ENCODE measurements at regions not wholly inside any gene's neighbourhood (a gene's known extent, or its start where the extent isn't known, plus 50 kb on each side); places are given as distances from the start of the nearest gene placed in this dataset.

DNA sequence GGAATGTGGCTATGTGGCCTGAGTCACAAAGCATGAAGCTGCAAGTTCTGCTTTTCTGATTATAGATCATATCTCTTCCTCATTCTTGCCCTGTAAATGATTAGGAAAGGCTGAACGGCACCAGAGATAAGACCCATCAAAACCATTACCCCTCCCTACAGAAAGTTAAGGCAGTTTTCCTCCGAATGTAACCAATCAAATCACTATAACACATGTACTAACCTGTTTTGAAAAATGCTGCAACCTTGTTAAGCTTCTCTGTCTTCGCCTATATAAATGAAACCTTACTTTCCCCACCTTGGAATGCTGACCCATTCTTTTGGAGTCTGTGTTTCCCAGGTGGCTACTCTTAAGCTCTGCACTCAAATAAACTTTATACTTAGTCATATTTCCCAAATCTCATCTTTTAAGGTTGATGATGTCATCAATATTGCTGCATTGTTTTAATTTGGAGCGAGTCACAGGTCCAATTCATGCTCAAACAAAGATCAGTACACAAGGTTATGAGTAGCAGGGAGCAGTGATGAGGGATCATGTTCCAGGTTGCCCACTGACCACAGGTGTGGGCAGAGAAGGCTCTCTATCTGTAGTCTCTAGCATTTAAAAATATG lies 662.3 kb downstream of the IRS1 start:
- TF ChIP-seq, protein P1, sequence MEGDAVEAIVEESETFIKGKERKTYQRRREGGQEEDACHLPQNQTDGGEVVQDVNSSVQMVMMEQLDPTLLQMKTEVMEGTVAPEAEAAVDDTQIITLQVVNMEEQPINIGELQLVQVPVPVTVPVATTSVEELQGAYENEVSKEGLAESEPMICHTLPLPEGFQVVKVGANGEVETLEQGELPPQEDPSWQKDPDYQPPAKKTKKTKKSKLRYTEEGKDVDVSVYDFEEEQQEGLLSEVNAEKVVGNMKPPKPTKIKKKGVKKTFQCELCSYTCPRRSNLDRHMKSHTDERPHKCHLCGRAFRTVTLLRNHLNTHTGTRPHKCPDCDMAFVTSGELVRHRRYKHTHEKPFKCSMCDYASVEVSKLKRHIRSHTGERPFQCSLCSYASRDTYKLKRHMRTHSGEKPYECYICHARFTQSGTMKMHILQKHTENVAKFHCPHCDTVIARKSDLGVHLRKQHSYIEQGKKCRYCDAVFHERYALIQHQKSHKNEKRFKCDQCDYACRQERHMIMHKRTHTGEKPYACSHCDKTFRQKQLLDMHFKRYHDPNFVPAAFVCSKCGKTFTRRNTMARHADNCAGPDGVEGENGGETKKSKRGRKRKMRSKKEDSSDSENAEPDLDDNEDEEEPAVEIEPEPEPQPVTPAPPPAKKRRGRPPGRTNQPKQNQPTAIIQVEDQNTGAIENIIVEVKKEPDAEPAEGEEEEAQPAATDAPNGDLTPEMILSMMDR (conservative IDR thresholded peaks at IDR 0.05; ENCODE audit: low read depth, low read length): no peak
- no peak for TF ChIP-seq EZH2 (IDR thresholded peaks at IDR 0.05; ENCODE audit: borderline replicate concordance, low read depth, low read length, poor library complexity, severe bottlenecking)

Measured in A673 (cell line).